ENCODE measurements at regions not wholly inside any gene's neighbourhood (a gene's known extent, or its start where the extent isn't known, plus 50 kb on each side); places are given as distances from the start of the nearest gene placed in this dataset.

DNA sequence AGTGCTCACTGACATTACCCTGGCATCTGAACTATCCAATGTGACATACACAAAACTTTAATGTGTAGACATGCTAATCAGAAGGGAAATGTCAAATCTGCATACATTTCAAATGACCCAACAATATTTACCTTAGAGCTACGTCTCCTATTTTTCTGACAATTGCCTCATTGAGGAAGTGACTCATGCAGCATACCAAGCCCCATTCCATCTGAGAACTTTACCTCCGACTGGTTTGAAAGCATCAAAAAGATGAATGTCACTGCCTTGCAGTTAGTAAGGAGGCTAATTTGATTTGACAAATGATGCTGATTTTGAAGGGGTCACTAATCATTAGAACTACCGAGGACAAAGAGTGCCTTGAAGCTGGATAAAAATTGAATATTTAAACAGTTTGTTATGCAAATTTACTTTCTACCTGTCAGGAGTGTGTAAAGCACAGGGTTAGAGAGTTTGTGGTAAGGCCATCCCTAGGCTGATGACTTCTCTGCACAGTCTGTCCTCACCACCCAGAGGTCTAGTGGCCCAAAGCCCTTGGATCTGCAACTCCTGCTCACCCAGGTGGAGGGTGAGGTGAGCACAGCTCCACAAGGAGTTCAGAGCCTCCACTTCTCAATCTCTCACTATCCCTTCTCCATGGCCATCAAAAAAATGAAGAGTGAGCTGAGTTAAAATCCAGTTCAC is 500.3 kb upstream of the C1orf87 start:
- TF ChIP-seq, protein P1, sequence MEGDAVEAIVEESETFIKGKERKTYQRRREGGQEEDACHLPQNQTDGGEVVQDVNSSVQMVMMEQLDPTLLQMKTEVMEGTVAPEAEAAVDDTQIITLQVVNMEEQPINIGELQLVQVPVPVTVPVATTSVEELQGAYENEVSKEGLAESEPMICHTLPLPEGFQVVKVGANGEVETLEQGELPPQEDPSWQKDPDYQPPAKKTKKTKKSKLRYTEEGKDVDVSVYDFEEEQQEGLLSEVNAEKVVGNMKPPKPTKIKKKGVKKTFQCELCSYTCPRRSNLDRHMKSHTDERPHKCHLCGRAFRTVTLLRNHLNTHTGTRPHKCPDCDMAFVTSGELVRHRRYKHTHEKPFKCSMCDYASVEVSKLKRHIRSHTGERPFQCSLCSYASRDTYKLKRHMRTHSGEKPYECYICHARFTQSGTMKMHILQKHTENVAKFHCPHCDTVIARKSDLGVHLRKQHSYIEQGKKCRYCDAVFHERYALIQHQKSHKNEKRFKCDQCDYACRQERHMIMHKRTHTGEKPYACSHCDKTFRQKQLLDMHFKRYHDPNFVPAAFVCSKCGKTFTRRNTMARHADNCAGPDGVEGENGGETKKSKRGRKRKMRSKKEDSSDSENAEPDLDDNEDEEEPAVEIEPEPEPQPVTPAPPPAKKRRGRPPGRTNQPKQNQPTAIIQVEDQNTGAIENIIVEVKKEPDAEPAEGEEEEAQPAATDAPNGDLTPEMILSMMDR (IDR thresholded peaks at IDR 0.05; ENCODE audit: extremely low read depth, missing control alignments): no peak
- no peak for DNase-seq (ENCODE audit: low spot score)

DNA sequence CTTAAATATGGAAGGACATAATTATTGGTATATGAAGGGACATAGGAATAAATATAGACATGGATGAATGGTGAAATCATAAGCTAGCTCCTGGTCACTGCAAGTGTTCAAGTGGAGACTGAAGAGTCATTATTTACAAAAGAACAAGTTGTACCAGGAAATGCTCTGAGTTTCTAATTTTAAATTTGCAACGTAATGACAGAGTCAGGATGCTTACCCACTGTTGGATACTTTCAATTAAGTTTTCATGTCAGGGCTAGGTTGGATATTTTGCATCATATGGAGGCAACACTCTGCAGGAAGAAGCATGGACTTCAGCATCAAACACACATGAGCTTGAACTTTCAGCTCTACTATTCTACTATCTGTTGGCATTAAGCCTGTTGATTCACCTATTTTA is 499.6 kb upstream of the C1orf87 start:
- TF ChIP-seq, protein P1 (IDR thresholded peaks at IDR 0.05; ENCODE audit: extremely low read depth, missing control alignments): no peak
- DNase-seq (ENCODE audit: low spot score): no peak

DNA sequence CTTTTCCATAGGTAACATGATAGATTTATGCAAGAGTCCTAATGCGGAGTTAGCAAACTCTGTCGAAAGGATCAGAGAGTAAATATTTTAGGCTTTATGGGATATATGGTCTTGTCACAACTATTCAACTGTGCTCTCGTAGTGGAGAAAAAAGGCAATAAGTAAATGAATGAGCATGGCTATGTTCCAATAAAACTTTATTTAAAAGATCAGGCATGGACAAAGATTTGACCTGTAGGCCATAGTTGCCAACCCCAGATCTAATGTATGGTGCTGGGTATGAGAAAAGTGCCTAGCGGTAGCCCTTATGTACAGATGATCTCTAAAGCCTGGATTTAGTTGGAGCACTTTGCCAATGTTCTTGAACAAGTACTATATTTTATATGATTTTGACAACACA is 498.8 kb upstream of the C1orf87 start:
- TF ChIP-seq, protein P1 (IDR thresholded peaks at IDR 0.05; ENCODE audit: extremely low read depth, missing control alignments): no peak
- no peak for DNase-seq (ENCODE audit: low spot score)

DNA sequence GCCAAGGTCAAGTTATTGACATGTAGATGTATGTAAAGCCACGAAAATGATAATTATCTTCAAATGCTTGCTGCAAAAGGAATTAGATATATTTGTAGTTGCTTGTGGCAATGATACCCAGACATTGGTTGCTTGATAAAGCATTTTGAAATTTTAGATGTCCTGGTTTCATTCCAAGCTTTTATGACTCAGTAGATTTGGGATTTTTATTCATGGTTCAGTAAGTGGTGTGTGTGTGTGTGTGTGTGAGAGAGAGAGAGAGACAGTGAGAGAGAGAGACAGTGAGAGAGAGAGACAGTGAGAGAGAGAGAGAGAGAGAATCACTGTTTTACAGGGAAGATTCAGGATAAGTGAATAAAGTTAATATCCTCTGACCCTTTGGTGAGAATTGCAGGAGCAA is 498.2 kb upstream of the C1orf87 start:
- TF ChIP-seq, protein P1 (IDR thresholded peaks at IDR 0.05; ENCODE audit: extremely low read depth, missing control alignments): no peak
- DNase-seq (ENCODE audit: low spot score): no peak

DNA sequence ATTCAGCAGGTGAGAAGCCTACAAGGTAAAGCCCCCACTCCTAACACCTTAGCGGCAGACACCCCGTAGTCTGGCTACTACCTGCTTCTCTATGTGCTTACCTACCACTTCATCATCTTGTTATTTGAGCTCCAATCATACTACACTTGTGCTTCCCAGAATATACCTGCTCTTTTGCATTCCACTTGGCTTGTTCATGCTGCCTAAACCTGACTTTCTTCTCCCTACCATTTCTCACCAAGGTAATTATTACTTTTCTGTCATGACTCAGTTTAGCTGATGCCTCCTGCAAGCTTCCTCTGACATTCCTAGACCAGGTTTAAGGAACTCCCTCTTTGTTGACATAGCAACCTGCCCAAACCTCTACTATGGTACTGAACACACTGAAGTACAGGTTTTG is 495.6 kb upstream of the C1orf87 start:
- TF ChIP-seq, protein P1 (IDR thresholded peaks at IDR 0.05; ENCODE audit: extremely low read depth, missing control alignments): no peak
- DNase-seq (ENCODE audit: low spot score): no peak

DNA sequence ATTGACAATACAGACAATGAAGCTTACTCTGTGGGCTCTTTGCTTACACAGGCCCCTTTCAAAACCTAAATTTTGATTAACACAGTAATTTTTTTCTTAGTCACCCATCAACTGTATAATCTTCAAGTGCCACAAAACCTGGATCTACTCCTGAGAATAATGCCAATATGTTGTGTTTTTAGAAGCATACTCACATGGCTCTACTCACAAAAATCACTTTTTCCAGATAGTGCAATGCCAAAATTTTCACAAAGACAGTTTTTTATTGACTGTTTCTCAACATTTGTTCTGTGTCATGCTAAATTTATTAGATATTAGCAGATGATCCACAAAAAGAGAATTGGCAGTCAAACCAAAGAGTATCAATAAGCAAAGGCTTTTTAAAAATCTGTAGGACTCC is 493.7 kb upstream of the C1orf87 start:
- DNase-seq (ENCODE audit: low spot score): no peak
- TF ChIP-seq, protein P1 (IDR thresholded peaks at IDR 0.05; ENCODE audit: extremely low read depth, missing control alignments): no peak

DNA sequence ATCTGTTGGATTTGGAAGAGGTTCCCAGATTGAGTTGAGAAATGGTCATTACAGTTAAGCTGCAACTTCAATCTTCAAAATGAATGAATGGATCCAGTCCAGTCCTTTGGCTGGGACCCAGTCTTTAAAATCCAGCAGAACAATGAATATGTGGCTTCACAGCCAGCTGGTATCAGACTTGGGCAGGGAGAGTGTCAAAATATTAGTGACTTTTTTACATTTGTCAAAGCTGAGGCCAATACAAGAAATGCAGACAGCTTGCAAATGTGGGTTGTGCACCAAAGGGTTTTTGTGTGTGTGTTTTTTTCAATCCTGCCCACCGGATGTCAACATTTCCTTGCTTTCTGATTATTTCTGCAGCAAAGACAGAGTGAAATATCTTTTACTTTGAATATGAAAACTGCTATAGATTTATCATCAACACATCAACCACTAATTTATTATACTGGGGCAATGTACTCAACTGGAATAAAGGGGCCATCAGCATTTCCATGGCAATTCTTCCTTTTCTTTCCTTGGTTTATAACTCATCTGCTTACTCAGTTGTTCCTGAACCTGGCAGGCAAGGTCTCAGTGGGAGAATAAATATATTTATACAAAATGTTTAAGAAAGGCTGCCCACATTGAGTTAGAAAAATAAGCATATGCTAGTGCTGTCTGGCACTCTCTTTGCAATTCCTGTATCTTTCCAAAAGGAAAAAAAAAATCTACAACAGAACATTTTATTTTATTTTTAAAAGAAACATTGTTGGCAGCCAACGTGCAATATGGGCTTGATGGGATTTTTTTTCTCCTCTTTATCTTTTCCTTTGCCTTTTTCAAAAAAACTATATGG is 491.6 kb upstream of the C1orf87 start:
- DNase-seq (ENCODE audit: low spot score): no peak

More for the DNA sequence above, 491.6 kb upstream of the C1orf87 start:
- TF ChIP-seq, protein P1 (IDR thresholded peaks at IDR 0.05; ENCODE audit: extremely low read depth, missing control alignments): no peak
